ENCODE measurements at regions not wholly inside any gene's neighbourhood (a gene's known extent, or its start where the extent isn't known, plus 50 kb on each side); places are given as distances from the start of the nearest gene placed in this dataset.

- TF ChIP-seq CTCF (IDR thresholded peaks at IDR 0.05) (no peak), POLR2AphosphoS5 (IDR thresholded peaks at IDR 0.05) (no peak), POLR2A (IDR thresholded peaks at IDR 0.05) (no peak)
Observed at GRCh38 chr5:52605317-52606313, 182.1 kb upstream of the ITGA1 start.

Measured in prostate gland (tissue), 2 donors.